ENCODE measurements at regions not wholly inside any gene's neighbourhood (a gene's known extent, or its start where the extent isn't known, plus 50 kb on each side); places are given as distances from the start of the nearest gene placed in this dataset.

- 0 out of 2 replicates have a peak, but pooled peaks cover 3% of the 10 kb centered on the region for H3K9me2 ChIP-seq (ENCODE audit: insufficient read depth)
- intact Hi-C loops (cut with micrococcal nuclease; ENCODE audit: unreplicated experiment), result no loop called here
- H3K4me2 ChIP-seq, result no peak overlapping the region
- TF ChIP-seq CTCF (conservative IDR thresholded peaks at IDR 0.05), result no peak
- POLR2A ChIA-PET (ENCODE audit: unreplicated experiment), result no interaction called here
- CTCF ChIA-PET, result no interaction called here
- H3K9me3 ChIP-seq (ENCODE audit: insufficient read depth, low read depth), result no peaks in the 10 kb centered on the region
- H4K20me1 ChIP-seq (ENCODE audit: insufficient read depth), result no peaks in the 10 kb centered on the region
- no TSS peak for BruUV-seq (replicated peaks)
- H3K27me3 ChIP-seq (ENCODE audit: insufficient read depth, low read depth), result no peaks in the 10 kb centered on the region
- H3K79me2 ChIP-seq (ENCODE audit: low read depth), result no peaks in the 10 kb centered on the region
- H3K36me3 ChIP-seq (ENCODE audit: low read depth), result no peaks in the 10 kb centered on the region
- no peak overlapping the region for H2AFZ ChIP-seq
- H3K4me3 ChIP-seq, result no peak overlapping the region
- DNase-seq, result no peak
- no peaks in the 10 kb centered on the region for H3K4me1 ChIP-seq (replicated peaks; ENCODE audit: insufficient read depth)
- H3F3A ChIP-seq (ENCODE audit: insufficient read depth, low read depth), result no peaks in the 10 kb centered on the region
- H3K27ac ChIP-seq, result no peak overlapping the region
Measured at GRCh38 chr5:156208271-156208670, 118.7 kb upstream of the SGCD start.

GRCh38 chr5:156218367-156219158, 108.4 kb upstream of the SGCD start:
- Histone ChIP-seq H3K27me3 (ENCODE audit: insufficient read depth, low read depth) (no peaks in the 10 kb centered on the region), H3K36me3 (ENCODE audit: low read depth) (no peaks in the 10 kb centered on the region), H3K9me2 (ENCODE audit: insufficient read depth) (no peaks in the 10 kb centered on the region), H3K4me1 (replicated peaks; ENCODE audit: insufficient read depth) (no peaks in the 10 kb centered on the region), H3K4me3 (no peak overlapping the region), H3K79me2 (ENCODE audit: low read depth) (no peaks in the 10 kb centered on the region), H3K27ac (no peak overlapping the region), H3F3A (ENCODE audit: insufficient read depth, low read depth) (no peaks in the 10 kb centered on the region), H3K4me2 (no peak overlapping the region), H2AFZ (no peak overlapping the region), H3K9me3 (ENCODE audit: insufficient read depth, low read depth) (no peaks in the 10 kb centered on the region), H4K20me1 (ENCODE audit: insufficient read depth) (no peaks in the 10 kb centered on the region)
- DNase-seq, result no peak
- no peak for TF ChIP-seq EZH2 (IDR thresholded peaks at IDR 0.05; ENCODE audit: low read depth)
- no peak for TF ChIP-seq CTCF (conservative IDR thresholded peaks at IDR 0.05)
- no TSS peak for BruUV-seq (replicated peaks)
- CTCF ChIA-PET, result no interaction called here
- intact Hi-C loops (cut with micrococcal nuclease; ENCODE audit: unreplicated experiment), result no loop called here
- POLR2A ChIA-PET (ENCODE audit: unreplicated experiment), result no interaction called here

GRCh38 chr5:156219483-156220005, 107.4 kb upstream of the SGCD start:
- intact Hi-C loops (cut with micrococcal nuclease; ENCODE audit: unreplicated experiment), result no loop called here
- H2AFZ ChIP-seq, result no peak overlapping the region
- no peak overlapping the region for H3K4me2 ChIP-seq
- no peak for TF ChIP-seq CTCF (conservative IDR thresholded peaks at IDR 0.05)
- no peak for TF ChIP-seq EZH2 (IDR thresholded peaks at IDR 0.05; ENCODE audit: low read depth)
- no peaks in the 10 kb centered on the region for H3F3A ChIP-seq (ENCODE audit: insufficient read depth, low read depth)
- H3K27me3 ChIP-seq (ENCODE audit: insufficient read depth, low read depth), result no peaks in the 10 kb centered on the region
- no peaks in the 10 kb centered on the region for H3K36me3 ChIP-seq (ENCODE audit: low read depth)
- no peak for DNase-seq
- H3K4me3 ChIP-seq, result no peak overlapping the region
- H3K4me1 ChIP-seq (replicated peaks; ENCODE audit: insufficient read depth), result no peaks in the 10 kb centered on the region
- H3K79me2 ChIP-seq (ENCODE audit: low read depth), result no peaks in the 10 kb centered on the region
- H4K20me1 ChIP-seq (ENCODE audit: insufficient read depth), result no peaks in the 10 kb centered on the region
- CTCF ChIA-PET, result no interaction called here
- POLR2A ChIA-PET (ENCODE audit: unreplicated experiment), result no interaction called here
- H3K9me3 ChIP-seq (ENCODE audit: insufficient read depth, low read depth), result no peaks in the 10 kb centered on the region
- no TSS peak for BruUV-seq (replicated peaks)
- no peaks in the 10 kb centered on the region for H3K9me2 ChIP-seq (ENCODE audit: insufficient read depth)
- no peak overlapping the region for H3K27ac ChIP-seq

Measured in PC-9 (cell line).